ENCODE measurements at regions not wholly inside any gene's neighbourhood (a gene's known extent, or its start where the extent isn't known, plus 50 kb on each side); places are given as distances from the start of the nearest gene placed in this dataset.

GRCh38 chrX:118182025-118182424 is 65.4 kb upstream of the KLHL13 start:
- Mint-ChIP-seq H3K4me1 (no peaks in the 10 kb centered on the region), H3K27ac (no peak overlapping the region), H3K9me3 (ENCODE audit: insufficient read depth) (no peaks in the 10 kb centered on the region), H3K27me3 (no peaks in the 10 kb centered on the region), H3K4me3 (no peak overlapping the region)
- H3K9ac ChIP-seq (ENCODE audit: low read length), result no peak overlapping the region
- H3K27ac ChIP-seq (ENCODE audit: low read length in 2 of 2), result no peak overlapping the region
- no peak overlapping the region for H2AFZ ChIP-seq (ENCODE audit: insufficient read depth, low read depth, low read length, poor library complexity, severe bottlenecking)
- DNase-seq (no peak), ATAC-seq (ENCODE audit: low read depth) (no peak)
- ChIA-PET POLR2A (no interaction called here), CTCF (no interaction called here)
- H3K4me2 ChIP-seq (replicated peaks; ENCODE audit: low read depth, low read length, poor library complexity, severe bottlenecking), result no peak overlapping the region
- intact Hi-C loops (cut with micrococcal nuclease), result no loop called here
- H3K79me2 ChIP-seq (ENCODE audit: control insufficient read depth, insufficient read depth, low read length), result no peaks in the 10 kb centered on the region
- no peaks in the 10 kb centered on the region for H3K27me3 ChIP-seq (replicated peaks in 1 of 4; ENCODE audit: control extremely low read depth in 1 of 4, control insufficient read depth in 3 of 4, insufficient read depth in 4 of 4, low read length in 3 of 4)
- no peak overlapping the region for H3K4me3 ChIP-seq (ENCODE audit: control extremely low read depth in 1 of 5, extremely low read depth in 1 of 5, insufficient read depth in 1 of 5, low read depth in 2 of 5, low read length in 4 of 5)
- TF ChIP-seq, protein P1, sequence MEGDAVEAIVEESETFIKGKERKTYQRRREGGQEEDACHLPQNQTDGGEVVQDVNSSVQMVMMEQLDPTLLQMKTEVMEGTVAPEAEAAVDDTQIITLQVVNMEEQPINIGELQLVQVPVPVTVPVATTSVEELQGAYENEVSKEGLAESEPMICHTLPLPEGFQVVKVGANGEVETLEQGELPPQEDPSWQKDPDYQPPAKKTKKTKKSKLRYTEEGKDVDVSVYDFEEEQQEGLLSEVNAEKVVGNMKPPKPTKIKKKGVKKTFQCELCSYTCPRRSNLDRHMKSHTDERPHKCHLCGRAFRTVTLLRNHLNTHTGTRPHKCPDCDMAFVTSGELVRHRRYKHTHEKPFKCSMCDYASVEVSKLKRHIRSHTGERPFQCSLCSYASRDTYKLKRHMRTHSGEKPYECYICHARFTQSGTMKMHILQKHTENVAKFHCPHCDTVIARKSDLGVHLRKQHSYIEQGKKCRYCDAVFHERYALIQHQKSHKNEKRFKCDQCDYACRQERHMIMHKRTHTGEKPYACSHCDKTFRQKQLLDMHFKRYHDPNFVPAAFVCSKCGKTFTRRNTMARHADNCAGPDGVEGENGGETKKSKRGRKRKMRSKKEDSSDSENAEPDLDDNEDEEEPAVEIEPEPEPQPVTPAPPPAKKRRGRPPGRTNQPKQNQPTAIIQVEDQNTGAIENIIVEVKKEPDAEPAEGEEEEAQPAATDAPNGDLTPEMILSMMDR (IDR thresholded peaks at IDR 0.05), result no peak
- TF ChIP-seq EZH2 (IDR thresholded peaks at IDR 0.05; ENCODE audit: borderline replicate concordance, insufficient read depth, low read depth, low read length, poor library complexity, severe bottlenecking), result no peak
- H4K20me1 ChIP-seq (ENCODE audit: control insufficient read depth, insufficient read depth, low read length, poor library complexity, severe bottlenecking), result no peaks in the 10 kb centered on the region
- H3K4me1 ChIP-seq (ENCODE audit: control insufficient read depth in 2 of 2, insufficient read depth in 2 of 2, low read length in 2 of 2), result no peaks in the 10 kb centered on the region
- H3K9me3 ChIP-seq (ENCODE audit: control extremely low read depth in 1 of 3, control insufficient read depth in 2 of 3, insufficient read depth in 1 of 3, low read length in 2 of 3), result no peaks in the 10 kb centered on the region
- H3K36me3 ChIP-seq (replicated peaks in 1 of 2; ENCODE audit: control extremely low read depth in 1 of 2, control insufficient read depth in 1 of 2, extremely low read depth in 1 of 2, insufficient read depth in 2 of 2, low read length in 1 of 2), result no peaks in the 10 kb centered on the region
- no CpG with 5 or more reads among the region's 1 CpG for WGBS (ENCODE audit: insufficient coverage)

DNA sequence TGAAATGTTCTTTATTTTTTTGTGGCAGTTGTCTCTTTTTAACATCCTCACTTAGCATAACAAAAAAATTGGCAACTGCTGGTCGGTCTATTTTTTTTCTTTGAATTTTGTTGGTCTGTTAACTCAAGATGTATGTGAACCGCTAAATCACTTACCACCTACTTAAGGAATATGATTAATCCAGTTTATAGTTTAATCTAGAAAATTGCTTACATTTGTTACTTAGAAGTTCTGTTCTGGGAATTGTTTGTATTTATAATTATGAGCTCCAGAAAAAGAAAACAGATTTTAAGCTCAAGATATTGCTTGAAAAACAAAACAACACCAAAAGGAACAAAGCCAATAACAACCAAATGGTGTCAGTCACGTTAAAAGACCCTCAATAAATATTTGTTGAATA is 66.1 kb upstream of the KLHL13 start:
- no peak overlapping the region for H3K4me3 ChIP-seq (ENCODE audit: control extremely low read depth in 1 of 5, extremely low read depth in 1 of 5, insufficient read depth in 1 of 5, low read depth in 2 of 5, low read length in 4 of 5)
- no peak for ATAC-seq (ENCODE audit: low read depth)
- ChIA-PET CTCF (no interaction called here), POLR2A (no interaction called here)
- no peaks in the 10 kb centered on the region for H3K79me2 ChIP-seq (ENCODE audit: control insufficient read depth, insufficient read depth, low read length)
- Mint-ChIP-seq H3K27ac (no peak overlapping the region), H3K9me3 (ENCODE audit: insufficient read depth) (no peaks in the 10 kb centered on the region), H3K27me3 (no peaks in the 10 kb centered on the region), H3K4me1 (no peaks in the 10 kb centered on the region), H3K4me3 (no peak overlapping the region)
- H3K36me3 ChIP-seq (replicated peaks in 1 of 2; ENCODE audit: control extremely low read depth in 1 of 2, control insufficient read depth in 1 of 2, extremely low read depth in 1 of 2, insufficient read depth in 2 of 2, low read length in 1 of 2), result no peaks in the 10 kb centered on the region
- no peak overlapping the region for H3K4me2 ChIP-seq (replicated peaks; ENCODE audit: low read depth, low read length, poor library complexity, severe bottlenecking)
- no peaks in the 10 kb centered on the region for H3K9me3 ChIP-seq (ENCODE audit: control extremely low read depth in 1 of 3, control insufficient read depth in 2 of 3, insufficient read depth in 1 of 3, low read length in 2 of 3)
- H3K27ac ChIP-seq (ENCODE audit: low read length in 2 of 2), result no peak overlapping the region
- H2AFZ ChIP-seq (ENCODE audit: insufficient read depth, low read depth, low read length, poor library complexity, severe bottlenecking), result no peak overlapping the region
- no peak overlapping the region for H3K9ac ChIP-seq (ENCODE audit: low read length)
- TF ChIP-seq EZH2 (IDR thresholded peaks at IDR 0.05; ENCODE audit: borderline replicate concordance, insufficient read depth, low read depth, low read length, poor library complexity, severe bottlenecking), result no peak
- TF ChIP-seq, protein P1 (IDR thresholded peaks at IDR 0.05), result no peak
- H3K4me1 ChIP-seq (ENCODE audit: control insufficient read depth in 2 of 2, insufficient read depth in 2 of 2, low read length in 2 of 2), result no peaks in the 10 kb centered on the region
- WGBS (ENCODE audit: insufficient coverage), result no CpG with 5 or more reads among the region's 3 CpGs
- H4K20me1 ChIP-seq (ENCODE audit: control insufficient read depth, insufficient read depth, low read length, poor library complexity, severe bottlenecking), result no peaks in the 10 kb centered on the region
- intact Hi-C loops (cut with micrococcal nuclease), result no loop called here
- no peak for DNase-seq
- no peaks in the 10 kb centered on the region for H3K27me3 ChIP-seq (replicated peaks in 1 of 4; ENCODE audit: control extremely low read depth in 1 of 4, control insufficient read depth in 3 of 4, insufficient read depth in 4 of 4, low read length in 3 of 4)

Measured in B cell (primary cell).